OCI-LY1 (cell line): ENCODE measurements at regions not wholly inside any gene's neighbourhood (a gene's known extent, or its start where the extent isn't known, plus 50 kb on each side); places are given as distances from the start of the nearest gene placed in this dataset.

Experiments
- EZH2 ChIP-seq: fragments of 200-600 bp; sonication (generic), shearing (Covaris generic); IDR thresholded peaks from 2 replicates; pipeline ENCODE4 v1.8.0; 2017; ENCODE audit warnings: borderline replicate concordance, mixed run types, mild to moderate bottlenecking, antibody characterized with exemption, low read length, moderate library complexity, mixed read lengths
- TF ChIP-seq, protein P1 (sequence below): fragments of 200-600 bp; sonication (generic), shearing (Covaris generic); IDR thresholded peaks from 2 replicates; pipeline ENCODE4 v1.5.1; 2017; ENCODE audit warnings: mild to moderate bottlenecking, antibody characterized with exemption, low read length, moderate library complexity, mixed read lengths

DNA sequence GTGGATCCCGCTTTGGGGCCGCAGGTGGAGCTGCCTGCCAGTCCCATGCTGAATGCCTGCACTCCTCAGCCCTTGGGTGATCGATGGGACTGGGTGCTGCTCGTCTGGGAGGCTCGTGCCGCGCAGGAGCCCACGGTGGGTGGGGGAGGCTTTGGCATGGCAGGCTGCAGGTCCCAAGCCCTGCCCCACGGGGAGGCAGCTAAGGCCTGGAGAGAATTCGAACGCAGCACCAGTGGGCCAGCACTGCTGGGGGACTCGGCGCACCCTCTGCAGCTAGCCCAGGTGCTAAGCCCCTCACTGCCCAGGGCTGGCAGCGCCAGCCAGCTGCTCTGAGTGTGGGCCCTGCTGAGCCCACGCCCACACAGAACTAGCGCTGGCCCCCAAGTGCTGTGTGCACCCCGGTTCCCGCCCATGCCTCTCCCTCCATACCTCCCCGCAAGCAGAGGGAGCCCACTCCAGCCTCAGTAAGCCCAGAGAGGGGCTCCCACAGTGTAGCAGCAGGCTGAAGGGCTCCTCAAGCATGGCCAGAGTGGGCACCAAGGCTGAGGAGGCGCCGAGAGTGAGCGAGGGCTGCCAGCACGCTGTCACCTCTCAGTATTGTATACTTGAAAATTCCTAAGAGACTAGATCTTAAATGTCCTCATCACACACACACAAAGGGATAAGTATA is 1654.2 kb upstream of the SLC39A10 start:
- TF ChIP-seq, protein P1, sequence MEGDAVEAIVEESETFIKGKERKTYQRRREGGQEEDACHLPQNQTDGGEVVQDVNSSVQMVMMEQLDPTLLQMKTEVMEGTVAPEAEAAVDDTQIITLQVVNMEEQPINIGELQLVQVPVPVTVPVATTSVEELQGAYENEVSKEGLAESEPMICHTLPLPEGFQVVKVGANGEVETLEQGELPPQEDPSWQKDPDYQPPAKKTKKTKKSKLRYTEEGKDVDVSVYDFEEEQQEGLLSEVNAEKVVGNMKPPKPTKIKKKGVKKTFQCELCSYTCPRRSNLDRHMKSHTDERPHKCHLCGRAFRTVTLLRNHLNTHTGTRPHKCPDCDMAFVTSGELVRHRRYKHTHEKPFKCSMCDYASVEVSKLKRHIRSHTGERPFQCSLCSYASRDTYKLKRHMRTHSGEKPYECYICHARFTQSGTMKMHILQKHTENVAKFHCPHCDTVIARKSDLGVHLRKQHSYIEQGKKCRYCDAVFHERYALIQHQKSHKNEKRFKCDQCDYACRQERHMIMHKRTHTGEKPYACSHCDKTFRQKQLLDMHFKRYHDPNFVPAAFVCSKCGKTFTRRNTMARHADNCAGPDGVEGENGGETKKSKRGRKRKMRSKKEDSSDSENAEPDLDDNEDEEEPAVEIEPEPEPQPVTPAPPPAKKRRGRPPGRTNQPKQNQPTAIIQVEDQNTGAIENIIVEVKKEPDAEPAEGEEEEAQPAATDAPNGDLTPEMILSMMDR: no peak
- TF ChIP-seq EZH2: no peak
